Activated T-cell treated with anti-CD3 and anti-CD28 coated beads, Interleukin-2, amount 50 U/mL, for 72 hours (primary cell): ENCODE measurements at regions not wholly inside any gene's neighbourhood (a gene's known extent, or its start where the extent isn't known, plus 50 kb on each side); places are given as distances from the start of the nearest gene placed in this dataset.

Experiments
- ATAC-seq, 2 donors: fragments of 150-1000 bp; cut with Tn5 transposase; replicated peaks in 1 of 2; 2 replicates each; pipeline ENCODE4 v1.10.0; 2021; ENCODE audit warnings: moderate library complexity in 2 of 2, mild to moderate bottlenecking in 1 of 2
- DNase-seq, 2 donors: peaks; one replicate each; pipeline ENCODE4 v3.0.0; 2021 to 2022; ENCODE audit warnings: mixed read lengths in 1 of 2
- H3K27ac Mint-ChIP-seq: one replicate; pipeline ENCODE4 v1.8.0; 2022; ENCODE audit warnings: mild to moderate bottlenecking, moderate library complexity, mixed read lengths
- H3K27me3 Mint-ChIP-seq: one replicate; pipeline ENCODE4 v1.8.0; 2022; ENCODE audit warnings: low read depth, mixed read lengths
- H3K36me3 Mint-ChIP-seq, 2 donors: one replicate each; pipeline ENCODE4 v1.8.0; 2022; ENCODE audit warnings: mixed read lengths in 2 of 2, mild to moderate bottlenecking in 1 of 2; ENCODE audit not compliant: insufficient read depth in 2 of 2
- H3K4me1 Mint-ChIP-seq: one replicate; pipeline ENCODE4 v1.8.0; 2022; ENCODE audit warnings: low read depth, mixed read lengths
- H3K4me3 Mint-ChIP-seq, 2 donors: one replicate each; pipeline ENCODE4 v1.8.0; 2022; ENCODE audit warnings: mild to moderate bottlenecking in 2 of 2, mixed read lengths in 2 of 2, moderate library complexity in 2 of 2
- H3K9me3 Mint-ChIP-seq, 2 donors: one replicate each; pipeline ENCODE4 v1.8.0; 2022; ENCODE audit warnings: mixed read lengths in 2 of 2

- peaks cover 7% of the 10 kb centered on the region for H3K27me3 Mint-ChIP-seq
These were observed 55.1 kb downstream of the KIF4B start for GRCh38 chr5:155068616-155069100.

GRCh38 chr5:155069961-155070360 lies 56.4 kb downstream of the KIF4B start:
- Mint-ChIP-seq H3K27me3 (no peaks in the 10 kb centered on the region), H3K36me3 (no peaks in the 10 kb centered on the region), H3K27ac (no peak overlapping the region), H3K4me3 (no peak overlapping the region), H3K9me3 (peaks cover 3 to 8% of the 10 kb centered on the region in 2 donors), H3K4me1 (no peaks in the 10 kb centered on the region)
- DNase-seq (no peak), ATAC-seq (no peak)

More at GRCh38 chr5:155068616-155069100, 55.1 kb downstream of the KIF4B start:
- peaks cover 3 to 8% of the 10 kb centered on the region in 2 donors for H3K9me3 Mint-ChIP-seq
- H3K4me3 Mint-ChIP-seq = no peak overlapping the region
- H3K36me3 Mint-ChIP-seq = no peaks in the 10 kb centered on the region
- DNase-seq (no peak), ATAC-seq (no peak)
- H3K4me1 Mint-ChIP-seq = no peaks in the 10 kb centered on the region
- H3K27ac Mint-ChIP-seq = no peak overlapping the region

- H3K4me3 Mint-ChIP-seq = no peak overlapping the region
- DNase-seq = no peak
- no peak for ATAC-seq
- H3K36me3 Mint-ChIP-seq = no peaks in the 10 kb centered on the region
- no peaks in the 10 kb centered on the region for H3K4me1 Mint-ChIP-seq
- H3K27me3 Mint-ChIP-seq = no peaks in the 10 kb centered on the region
- peaks cover 3 to 8% of the 10 kb centered on the region in 2 donors for H3K9me3 Mint-ChIP-seq
- no peak overlapping the region for H3K27ac Mint-ChIP-seq
These were observed 57.2 kb downstream of the KIF4B start for GRCh38 chr5:155070781-155071180.

GRCh38 chr5:155076379-155076778 lies 62.8 kb downstream of the KIF4B start:
- Mint-ChIP-seq H3K27me3 (peaks cover 18% of the 10 kb centered on the region), H3K9me3 (peaks cover 3 to 8% of the 10 kb centered on the region in 2 donors), H3K4me1 (no peaks in the 10 kb centered on the region), H3K4me3 (no peak overlapping the region), H3K27ac (no peak overlapping the region), H3K36me3 (no peaks in the 10 kb centered on the region)
- no peak for ATAC-seq
- DNase-seq = no peak

GRCh38 chr5:155079698-155080097 lies 66.1 kb downstream of the KIF4B start:
- ATAC-seq (no peak), DNase-seq (no peak)
- Mint-ChIP-seq H3K27ac (no peak overlapping the region), H3K9me3 (peaks cover 0 to 3% of the 10 kb centered on the region in 2 donors), H3K4me3 (no peak overlapping the region), H3K27me3 (peaks cover 18% of the 10 kb centered on the region), H3K36me3 (no peaks in the 10 kb centered on the region), H3K4me1 (no peaks in the 10 kb centered on the region)

- peaks cover 0 to 3% of the 10 kb centered on the region in 2 donors for H3K9me3 Mint-ChIP-seq
- no peak overlapping the region for H3K27ac Mint-ChIP-seq
- H3K36me3 Mint-ChIP-seq = no peaks in the 10 kb centered on the region
- peaks cover 18% of the 10 kb centered on the region for H3K27me3 Mint-ChIP-seq
- DNase-seq (no peak), ATAC-seq (no peak)
- no peaks in the 10 kb centered on the region for H3K4me1 Mint-ChIP-seq
- H3K4me3 Mint-ChIP-seq = no peak overlapping the region
These were observed 67.2 kb downstream of the KIF4B start for GRCh38 chr5:155080721-155081120.

GRCh38 chr5:155081618-155082017 lies 68.1 kb downstream of the KIF4B start:
- Mint-ChIP-seq H3K27ac (no peak overlapping the region), H3K4me3 (no peak overlapping the region), H3K36me3 (no peaks in the 10 kb centered on the region), H3K27me3 (peaks cover 18% of the 10 kb centered on the region), H3K4me1 (no peaks in the 10 kb centered on the region), H3K9me3 (peaks cover 0 to 3% of the 10 kb centered on the region in 2 donors)
- DNase-seq = no peak
- ATAC-seq = no peak

GRCh38 chr5:155082401-155082800 lies 68.8 kb downstream of the KIF4B start:
- peaks cover 0 to 3% of the 10 kb centered on the region in 2 donors for H3K9me3 Mint-ChIP-seq
- ATAC-seq (no peak), DNase-seq (no peak)
- no peaks in the 10 kb centered on the region for H3K4me1 Mint-ChIP-seq
- H3K36me3 Mint-ChIP-seq = no peaks in the 10 kb centered on the region
- no peak overlapping the region for H3K4me3 Mint-ChIP-seq
- H3K27me3 Mint-ChIP-seq = peaks cover 18% of the 10 kb centered on the region
- H3K27ac Mint-ChIP-seq = no peak overlapping the region

GRCh38 chr5:155085282-155085989 lies 71.9 kb downstream of the KIF4B start:
- Mint-ChIP-seq H3K9me3 (peaks cover 0 to 3% of the 10 kb centered on the region in 2 donors), H3K4me3 (no peak overlapping the region), H3K36me3 (no peaks in the 10 kb centered on the region), H3K27ac (no peak overlapping the region), H3K4me1 (no peaks in the 10 kb centered on the region), H3K27me3 (peaks cover 7% of the 10 kb centered on the region)
- ATAC-seq (no peak), DNase-seq (no peak)

GRCh38 chr5:155087036-155087435 lies 73.5 kb downstream of the KIF4B start:
- no peak overlapping the region for H3K4me3 Mint-ChIP-seq
- peaks cover 8% of the 10 kb centered on the region for H3K27me3 Mint-ChIP-seq
- no peaks in the 10 kb centered on the region for H3K36me3 Mint-ChIP-seq
- H3K27ac Mint-ChIP-seq = no peak overlapping the region
- ATAC-seq = no peak
- no peak for DNase-seq
- H3K4me1 Mint-ChIP-seq = no peaks in the 10 kb centered on the region
- H3K9me3 Mint-ChIP-seq = peaks cover 0 to 3% of the 10 kb centered on the region in 2 donors

GRCh38 chr5:155088811-155089210 lies 75.3 kb downstream of the KIF4B start:
- ATAC-seq = no peak
- H3K27me3 Mint-ChIP-seq = peaks cover 13% of the 10 kb centered on the region
- no peak overlapping the region for H3K4me3 Mint-ChIP-seq
- no peak overlapping the region for H3K27ac Mint-ChIP-seq
- no peaks in the 10 kb centered on the region for H3K4me1 Mint-ChIP-seq
- peaks cover 0 to 2% of the 10 kb centered on the region in 2 donors for H3K9me3 Mint-ChIP-seq
- no peaks in the 10 kb centered on the region for H3K36me3 Mint-ChIP-seq
- no peak for DNase-seq

- no peak for ATAC-seq
- Mint-ChIP-seq H3K4me3 (no peak overlapping the region), H3K27ac (no peak overlapping the region), H3K9me3 (peaks cover 0 to 2% of the 10 kb centered on the region in 2 donors), H3K36me3 (no peaks in the 10 kb centered on the region), H3K27me3 (peaks cover 14% of the 10 kb centered on the region), H3K4me1 (no peaks in the 10 kb centered on the region)
- DNase-seq = no peak
These were observed 76.1 kb downstream of the KIF4B start for GRCh38 chr5:155089643-155090042.

- ATAC-seq (no peak), DNase-seq (no peak)
- H3K9me3 Mint-ChIP-seq = peaks cover 0 to 2% of the 10 kb centered on the region in 2 donors
- H3K27me3 Mint-ChIP-seq = peaks cover 21% of the 10 kb centered on the region
- H3K4me3 Mint-ChIP-seq = no peak overlapping the region
- H3K27ac Mint-ChIP-seq = no peak overlapping the region
- no peaks in the 10 kb centered on the region for H3K4me1 Mint-ChIP-seq
- no peaks in the 10 kb centered on the region for H3K36me3 Mint-ChIP-seq
These were observed 77.6 kb downstream of the KIF4B start for GRCh38 chr5:155091063-155091648.
